T-helper 9 cell (primary cell): ENCODE measurements at regions not wholly inside any gene's neighbourhood (a gene's known extent, or its start where the extent isn't known, plus 50 kb on each side); places are given as distances from the start of the nearest gene placed in this dataset.

ENCODE experiments used
- DNase-seq: peaks from one replicate; pipeline ENCODE4 v3.0.0-alpha.2; 2020

GRCh38 chr12:124487834-124488165, 79.6 kb downstream of the NCOR2 start:
- DNase-seq: no peak

GRCh38 chr12:124487066-124487833, 80.2 kb downstream of the NCOR2 start:
- no peak for DNase-seq

- no peak for DNase-seq
Measured at GRCh38 chr12:124486346-124486963, 81.0 kb downstream of the NCOR2 start.

GRCh38 chr12:124485371-124485770, 82.0 kb downstream of the NCOR2 start:
- DNase-seq: no peak

GRCh38 chr12:124484526-124484953, 82.9 kb downstream of the NCOR2 start:
- DNase-seq: no peak

- no peak for DNase-seq
Measured at GRCh38 chr12:124484067-124484466, 83.3 kb downstream of the NCOR2 start.

GRCh38 chr12:124482901-124483799, 84.3 kb downstream of the NCOR2 start:
- no peak for DNase-seq

- no peak for DNase-seq
Measured at GRCh38 chr12:124482567-124482893, 84.9 kb downstream of the NCOR2 start.

GRCh38 chr12:124481772-124482566, 85.4 kb downstream of the NCOR2 start:
- no peak for DNase-seq

GRCh38 chr12:124481257-124481750, 86.1 kb downstream of the NCOR2 start:
- no peak for DNase-seq

- DNase-seq: no peak
Measured at GRCh38 chr12:124480469-124481256, 86.7 kb downstream of the NCOR2 start.

- DNase-seq: no peak
Measured at GRCh38 chr12:124479680-124480468, 87.5 kb downstream of the NCOR2 start.

GRCh38 chr12:124478985-124479645, 88.3 kb downstream of the NCOR2 start:
- DNase-seq: no peak

GRCh38 chr12:124478416-124478815, 89.0 kb downstream of the NCOR2 start:
- DNase-seq: no peak

GRCh38 chr12:124477107-124477915, 90.1 kb downstream of the NCOR2 start:
- DNase-seq: no peak

GRCh38 chr12:124476011-124476400, 91.4 kb downstream of the NCOR2 start:
- no peak for DNase-seq

GRCh38 chr12:124475295-124476010, 92.0 kb downstream of the NCOR2 start:
- no peak for DNase-seq

GRCh38 chr12:124474709-124475108, 92.7 kb downstream of the NCOR2 start:
- DNase-seq: no peak
